ENCODE measurements at regions not wholly inside any gene's neighbourhood (a gene's known extent, or its start where the extent isn't known, plus 50 kb on each side); places are given as distances from the start of the nearest gene placed in this dataset.

DNA sequence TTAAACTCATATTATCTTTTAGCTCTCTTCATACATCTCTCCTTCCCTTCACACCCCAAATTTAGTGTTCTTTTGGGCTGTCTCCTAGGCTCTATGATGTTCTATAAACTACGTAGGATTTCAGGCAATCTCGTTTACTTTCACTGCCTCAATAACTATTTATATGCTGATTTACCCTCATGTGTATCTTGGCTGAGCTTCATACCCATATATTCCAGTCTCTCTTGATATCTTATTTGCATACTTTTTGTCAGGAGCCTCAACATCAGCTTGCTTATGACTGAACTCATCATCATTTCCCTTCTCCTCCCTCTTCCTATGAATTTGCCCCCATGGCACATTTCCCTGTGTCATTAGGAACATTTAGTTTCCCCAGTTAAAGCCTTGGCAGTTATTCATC lies 262.1 kb upstream of the FBXO33 start:
- Histone ChIP-seq H3K27ac (no peak overlapping the region), H3K9me3 (peaks cover 0 to 6% (median 0%) of the 10 kb centered on the region in 12 donors), H3K27me3 (no peaks in the 10 kb centered on the region), H3K4me3 (no peak overlapping the region), H3K4me1 (no peaks in the 10 kb centered on the region), H3K36me3 (no peaks in the 10 kb centered on the region)
- DNase-seq: no peak
- intact Hi-C loops (cut with DNase I): no loop called here
- ATAC-seq: no peak
- TF ChIP-seq POLR2A (IDR thresholded peaks at IDR 0.05): no peak
- TF ChIP-seq, protein P1, sequence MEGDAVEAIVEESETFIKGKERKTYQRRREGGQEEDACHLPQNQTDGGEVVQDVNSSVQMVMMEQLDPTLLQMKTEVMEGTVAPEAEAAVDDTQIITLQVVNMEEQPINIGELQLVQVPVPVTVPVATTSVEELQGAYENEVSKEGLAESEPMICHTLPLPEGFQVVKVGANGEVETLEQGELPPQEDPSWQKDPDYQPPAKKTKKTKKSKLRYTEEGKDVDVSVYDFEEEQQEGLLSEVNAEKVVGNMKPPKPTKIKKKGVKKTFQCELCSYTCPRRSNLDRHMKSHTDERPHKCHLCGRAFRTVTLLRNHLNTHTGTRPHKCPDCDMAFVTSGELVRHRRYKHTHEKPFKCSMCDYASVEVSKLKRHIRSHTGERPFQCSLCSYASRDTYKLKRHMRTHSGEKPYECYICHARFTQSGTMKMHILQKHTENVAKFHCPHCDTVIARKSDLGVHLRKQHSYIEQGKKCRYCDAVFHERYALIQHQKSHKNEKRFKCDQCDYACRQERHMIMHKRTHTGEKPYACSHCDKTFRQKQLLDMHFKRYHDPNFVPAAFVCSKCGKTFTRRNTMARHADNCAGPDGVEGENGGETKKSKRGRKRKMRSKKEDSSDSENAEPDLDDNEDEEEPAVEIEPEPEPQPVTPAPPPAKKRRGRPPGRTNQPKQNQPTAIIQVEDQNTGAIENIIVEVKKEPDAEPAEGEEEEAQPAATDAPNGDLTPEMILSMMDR (IDR thresholded peaks at IDR 0.05): no peak
- 63 to 80% (median 77%) methylated on average over 2 of the region's 2 CpGs for WGBS, 4 donors

DNA sequence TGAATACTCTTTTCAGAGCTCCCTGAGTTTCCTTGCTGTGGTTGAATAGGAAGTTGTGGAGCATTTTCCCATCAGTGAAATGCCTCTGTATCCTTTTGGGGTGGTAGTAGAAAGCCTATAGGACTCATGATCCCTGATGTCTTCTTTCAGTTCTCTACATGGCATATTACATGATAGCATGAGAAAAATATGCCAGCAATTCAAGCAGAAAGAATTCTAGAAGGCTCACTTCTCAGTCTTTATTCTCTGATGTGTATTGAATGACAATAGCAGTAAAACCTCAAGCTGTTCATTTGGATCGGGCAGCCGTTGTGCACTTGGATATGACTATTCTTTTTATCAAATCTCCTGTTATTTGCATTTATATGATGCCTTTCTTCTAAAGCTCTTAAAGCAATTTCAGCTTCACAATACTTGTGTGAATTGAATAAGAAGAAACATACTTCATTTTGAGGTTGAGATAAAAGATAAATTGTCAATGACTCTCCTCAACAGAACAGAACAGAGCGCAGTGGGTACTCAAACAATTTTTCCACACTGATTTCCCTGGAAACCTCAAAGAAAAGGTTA lies 251.5 kb upstream of the FBXO33 start:
- Histone ChIP-seq H3K4me1 (no peaks in the 10 kb centered on the region), H3K27ac (no peak overlapping the region), H3K4me3 (no peak overlapping the region), H3K9me3 (no peaks in the 10 kb centered on the region), H3K27me3 (no peaks in the 10 kb centered on the region), H3K36me3 (no peaks in the 10 kb centered on the region)
- intact Hi-C loops (cut with DNase I): no loop called here
- DNase-seq: no peak
- ATAC-seq: no peak
- TF ChIP-seq POLR2A (IDR thresholded peaks at IDR 0.05): no peak
- TF ChIP-seq, protein P1 (IDR thresholded peaks at IDR 0.05): no peak
- WGBS, 4 donors: 69 to 80% (median 73%) methylated on average over 3 of the region's 3 CpGs

DNA sequence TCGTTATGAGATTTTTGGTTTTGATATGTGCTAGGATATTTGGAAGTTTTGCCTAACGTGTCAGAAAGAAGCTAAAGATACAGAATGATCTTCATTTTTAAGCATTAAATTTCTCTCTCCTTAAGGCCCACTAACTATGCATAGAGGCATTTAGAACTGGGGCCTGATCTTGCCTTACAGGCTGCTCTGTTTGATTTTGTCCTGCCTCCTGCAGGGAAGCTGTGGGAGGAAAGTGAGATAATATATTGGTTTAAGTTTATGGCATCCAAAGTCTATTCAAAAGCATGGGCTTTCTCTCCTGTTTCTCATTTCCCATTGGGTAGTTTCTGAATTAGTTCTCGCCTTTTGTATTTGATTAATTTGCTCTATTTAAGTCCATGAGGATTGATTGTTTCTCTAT lies 250.3 kb upstream of the FBXO33 start:
- H3K9me3 ChIP-seq: no peaks in the 10 kb centered on the region
- no peak for ATAC-seq

DNA sequence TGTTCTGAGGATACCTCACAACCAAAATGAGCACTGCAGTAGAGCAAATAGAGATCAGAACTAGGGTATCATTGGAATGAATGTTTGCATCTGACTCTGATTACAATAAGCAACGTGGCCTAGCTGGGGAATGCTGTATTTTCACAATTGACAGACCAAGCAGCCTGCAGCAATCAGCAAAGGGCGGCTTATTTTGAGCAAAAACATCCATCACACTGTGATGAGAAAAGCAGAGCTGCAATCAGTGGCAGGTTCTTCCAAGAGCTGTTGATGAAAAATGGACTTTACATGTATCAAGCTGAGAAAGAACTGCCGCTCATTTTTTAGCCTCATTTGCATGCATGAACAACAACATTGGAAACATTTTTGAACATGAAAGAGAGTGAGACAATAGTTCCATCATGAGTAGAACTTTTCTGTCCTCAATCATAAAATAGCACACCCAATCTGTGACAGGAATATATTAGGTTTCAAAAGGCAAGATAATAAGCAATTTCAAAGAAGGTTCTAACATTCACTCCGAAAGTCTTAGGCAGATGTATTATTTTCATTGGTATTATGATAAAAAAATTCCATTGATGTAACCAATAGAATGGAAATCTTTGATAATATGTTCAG lies 249.7 kb upstream of the FBXO33 start:
- no peaks in the 10 kb centered on the region for H3K4me1 ChIP-seq
- ATAC-seq (no peak), DNase-seq (no peak)
- H3K36me3 ChIP-seq: no peaks in the 10 kb centered on the region
- no peak overlapping the region for H3K4me3 ChIP-seq
- intact Hi-C loops (cut with DNase I): no loop called here
- no peaks in the 10 kb centered on the region for H3K9me3 ChIP-seq
- TF ChIP-seq, protein P1 (IDR thresholded peaks at IDR 0.05): no peak
- TF ChIP-seq POLR2A (IDR thresholded peaks at IDR 0.05): no peak
- 66 to 69% (median 67%) methylated on average over 4 of the region's 4 CpGs for WGBS, 4 donors
- H3K27ac ChIP-seq: no peak overlapping the region
- H3K27me3 ChIP-seq: no peaks in the 10 kb centered on the region

More for the DNA sequence above, 250.3 kb upstream of the FBXO33 start:
- Histone ChIP-seq H3K36me3 (no peaks in the 10 kb centered on the region), H3K4me3 (no peak overlapping the region), H3K27me3 (no peaks in the 10 kb centered on the region), H3K4me1 (no peaks in the 10 kb centered on the region), H3K27ac (no peak overlapping the region)
- TF ChIP-seq, protein P1 (IDR thresholded peaks at IDR 0.05): no peak
- no peak for TF ChIP-seq POLR2A (IDR thresholded peaks at IDR 0.05)
- no peak for DNase-seq
- intact Hi-C loops (cut with DNase I): no loop called here
- 71 to 81% (median 74%) methylated on average over 3 of the region's 3 CpGs for WGBS, 4 donors
